Keratinocyte (primary cell): ENCODE measurements at regions not wholly inside any gene's neighbourhood (a gene's known extent, or its start where the extent isn't known, plus 50 kb on each side); places are given as distances from the start of the nearest gene placed in this dataset.

Experiments used
- DNase-seq: peaks from one replicate; pipeline ENCODE4 v3.0.0-alpha.2; 2011; ENCODE audit warnings: low read depth, missing footprints, low spot score
- FAIRE-seq: peaks from 2 replicates; lab custom pipeline; 2011; peaks lifted over from hg19 to GRCh38; lab: Jason Lieb, UNC
- H2AFZ ChIP-seq: 2 replicates; pipeline ENCODE4 v1.6.0; 2012; ENCODE audit warnings: low read length, control low read depth, inconsistent platforms; ENCODE audit not compliant: control insufficient read depth
- H3K27ac ChIP-seq: 2 replicates; pipeline ENCODE4 v1.5.1; 2011; ENCODE audit warnings: low read length; ENCODE audit not compliant: control insufficient read depth, insufficient read depth
- H3K27me3 ChIP-seq: 3 replicates; pipeline ENCODE4 v1.6.0; 2011; ENCODE audit warnings: low read length; ENCODE audit not compliant: control insufficient read depth, insufficient read depth; ENCODE audit errors: extremely low read depth
- H3K36me3 ChIP-seq, 2 experiments: 2 replicates in 1 of 2; 3 replicates in 1 of 2; pipeline ENCODE4 v1.5.1; 2011; ENCODE audit warnings: low read length in 2 of 2, mild to moderate bottlenecking in 1 of 2; ENCODE audit not compliant: control insufficient read depth in 2 of 2, insufficient read depth in 2 of 2; ENCODE audit errors: extremely low read depth in 1 of 2
- H3K4me1 ChIP-seq: 3 replicates; pipeline ENCODE4 v1.5.1; 2011; ENCODE audit warnings: low read length; ENCODE audit not compliant: control insufficient read depth, insufficient read depth; ENCODE audit errors: extremely low read depth
- H3K4me2 ChIP-seq: 3 replicates; pipeline ENCODE4 v1.6.0; 2011; ENCODE audit warnings: low read depth, low read length; ENCODE audit not compliant: control insufficient read depth, insufficient read depth; ENCODE audit errors: extremely low read depth
- H3K4me3 ChIP-seq, 3 experiments: fragments of 200-600 bp in 1 of 3; sonication (generic) in 1 of 3; 2 replicates in 2 of 3; 3 replicates in 1 of 3; pipeline ENCODE4 v1.5.1; 2011 to 2016; ENCODE audit warnings: low read length in 3 of 3, mild to moderate bottlenecking in 3 of 3, control low read depth in 2 of 3, inconsistent platforms in 1 of 3, low read depth in 1 of 3, mixed read lengths in 1 of 3, mixed run types in 1 of 3, moderate library complexity in 1 of 3; ENCODE audit not compliant: control insufficient read depth in 2 of 3, insufficient read depth in 2 of 3; ENCODE audit errors: extremely low read depth in 1 of 3
- H3K79me2 ChIP-seq: 2 replicates; pipeline ENCODE4 v1.6.0; 2012; ENCODE audit warnings: low read length; ENCODE audit not compliant: control insufficient read depth, insufficient read depth
- H3K9ac ChIP-seq: 3 replicates; pipeline ENCODE4 v1.6.0; 2011; ENCODE audit warnings: low read length; ENCODE audit not compliant: control insufficient read depth, insufficient read depth; ENCODE audit errors: extremely low read depth
- H3K9me1 ChIP-seq: 3 replicates; pipeline ENCODE4 v1.6.0; 2011; ENCODE audit warnings: low read length; ENCODE audit not compliant: control insufficient read depth, insufficient read depth; ENCODE audit errors: extremely low read depth
- H3K9me3 ChIP-seq: 2 replicates; pipeline ENCODE4 v1.5.1; 2012; ENCODE audit warnings: low read depth, low read length; ENCODE audit not compliant: control insufficient read depth
- H4K20me1 ChIP-seq: 3 replicates; pipeline ENCODE4 v1.6.0; 2011; ENCODE audit warnings: low read length; ENCODE audit not compliant: control insufficient read depth, insufficient read depth; ENCODE audit errors: extremely low read depth
- CTCF ChIP-seq, 3 experiments: IDR thresholded peaks in 1 of 3; conservative IDR thresholded peaks in 1 of 3; optimal IDR thresholded peaks in 1 of 3; 2 replicates in 2 of 3; 3 replicates in 1 of 3; pipeline versions ENCODE3 to v1.5.1; 2011; ENCODE audit warnings: low read length in 3 of 3, mild to moderate bottlenecking in 3 of 3, moderate library complexity in 2 of 3, control low read depth in 1 of 3, inconsistent platforms in 1 of 3; ENCODE audit not compliant: insufficient read depth in 2 of 3; ENCODE audit errors: extremely low read depth in 1 of 3
- EZH2 ChIP-seq: IDR thresholded peaks from one replicate; pipeline ENCODE4 v1.6.1; 2012; ENCODE audit warnings: inconsistent platforms, mild to moderate bottlenecking, low read length, moderate library complexity
- dilution Hi-C: fragments of 300-500 bp; cut with MboI; formaldehyde crosslinking; loops from one replicate; pipeline ENCODE4 v1.7.0; 2020; ENCODE audit warnings: low sequenced_read_pairs; ENCODE audit not compliant: extremely low pct_ligation_motif_present

DNA sequence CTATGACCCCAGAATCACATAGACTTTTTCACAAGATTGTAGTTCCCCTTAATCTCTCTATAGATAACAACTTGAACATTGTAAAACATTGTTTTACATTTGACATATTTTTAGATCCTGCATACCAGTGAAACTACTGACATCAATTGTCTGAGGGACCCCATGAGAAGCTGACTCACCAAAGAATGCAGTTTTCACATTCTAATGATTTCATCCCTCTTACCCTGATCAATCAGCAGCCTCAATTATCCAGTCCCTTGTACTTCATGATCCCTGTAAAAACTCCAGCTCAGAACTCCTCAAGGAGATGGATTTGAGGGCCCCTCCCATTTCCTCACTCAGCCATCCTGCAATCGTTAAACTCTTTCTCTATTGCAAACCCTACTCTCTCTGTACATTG, 411.0 kb upstream of the NDST3 start:
- no peak overlapping the region for H3K4me3 ChIP-seq
- DNase-seq: no peak
- no peak overlapping the region for H2AFZ ChIP-seq
- no peaks in the 10 kb centered on the region for H3K9me3 ChIP-seq
- no peaks in the 10 kb centered on the region for H3K79me2 ChIP-seq
- FAIRE-seq: no peak
- H4K20me1 ChIP-seq: no peaks in the 10 kb centered on the region
- H3K36me3 ChIP-seq: no peaks in the 10 kb centered on the region
- H3K9me1 ChIP-seq: no peaks in the 10 kb centered on the region
- H3K4me2 ChIP-seq: no peak overlapping the region
- no peaks in the 10 kb centered on the region for H3K4me1 ChIP-seq
- H3K9ac ChIP-seq: no peak overlapping the region
- H3K27ac ChIP-seq: no peak overlapping the region
- no peaks in the 10 kb centered on the region for H3K27me3 ChIP-seq
- dilution Hi-C loops: no loop called here
- TF ChIP-seq CTCF (optimal IDR thresholded peaks at IDR 0.05 in 1 of 3, IDR thresholded peaks at IDR 0.05 in 1 of 3, conservative IDR thresholded peaks at IDR 0.05 in 1 of 3; ENCODE audit: extremely low read depth in 1 of 3, insufficient read depth in 2 of 3, low read length in 3 of 3) (no peak), EZH2 (no peak)

DNA sequence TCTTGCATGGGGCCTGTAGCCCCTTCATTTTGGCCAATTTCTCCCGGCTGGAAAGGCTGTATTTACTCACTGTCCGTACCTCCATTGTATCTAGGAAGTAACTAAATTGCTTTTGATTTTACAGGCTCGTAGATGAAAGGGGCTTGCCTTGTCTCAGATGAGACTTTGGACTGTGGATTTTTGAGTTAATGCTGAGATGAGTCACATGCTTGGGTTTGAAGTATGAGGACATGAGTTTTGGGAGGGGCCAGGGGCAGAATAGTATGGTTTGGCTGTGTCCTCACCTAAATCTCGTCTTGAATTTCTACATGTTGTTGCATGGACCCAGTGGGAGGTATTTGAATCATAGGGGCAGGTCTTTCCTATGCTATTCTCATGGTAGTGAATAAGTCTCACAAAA, 407.6 kb upstream of the NDST3 start:
- no peak overlapping the region for H3K4me3 ChIP-seq
- no peaks in the 10 kb centered on the region for H3K4me1 ChIP-seq
- DNase-seq (no peak), FAIRE-seq (no peak)
- TF ChIP-seq CTCF (optimal IDR thresholded peaks at IDR 0.05 in 1 of 3, IDR thresholded peaks at IDR 0.05 in 1 of 3, conservative IDR thresholded peaks at IDR 0.05 in 1 of 3; ENCODE audit: extremely low read depth in 1 of 3, insufficient read depth in 2 of 3, low read length in 3 of 3) (no peak), EZH2 (no peak)
- H3K9ac ChIP-seq: no peak overlapping the region
- no peaks in the 10 kb centered on the region for H3K9me1 ChIP-seq
- H4K20me1 ChIP-seq: no peaks in the 10 kb centered on the region
- no peak overlapping the region for H3K27ac ChIP-seq
- dilution Hi-C loops: no loop called here
- no peaks in the 10 kb centered on the region for H3K9me3 ChIP-seq
- no peak overlapping the region for H3K4me2 ChIP-seq
- H3K79me2 ChIP-seq: no peaks in the 10 kb centered on the region
- H3K27me3 ChIP-seq: no peaks in the 10 kb centered on the region
- no peak overlapping the region for H2AFZ ChIP-seq
- H3K36me3 ChIP-seq: no peaks in the 10 kb centered on the region
